HG03280 (cell line): ENCODE measurements at regions not wholly inside any gene's neighbourhood (a gene's known extent, or its start where the extent isn't known, plus 50 kb on each side); places are given as distances from the start of the nearest gene placed in this dataset.
"Not testable (repeated sequence)": the region's sequence is repeated elsewhere in the genome, so short reads cannot be mapped to it uniquely, and the experiment has no call there.

ENCODE experiments used
- ATAC-seq: cut with Tn5 transposase; IDR thresholded peaks from one replicate; pipeline ENCODE4 v1.9.1; 2021; ENCODE audit warnings: mild to moderate bottlenecking, moderate library complexity; ENCODE audit not compliant: unreplicated experiment

DNA sequence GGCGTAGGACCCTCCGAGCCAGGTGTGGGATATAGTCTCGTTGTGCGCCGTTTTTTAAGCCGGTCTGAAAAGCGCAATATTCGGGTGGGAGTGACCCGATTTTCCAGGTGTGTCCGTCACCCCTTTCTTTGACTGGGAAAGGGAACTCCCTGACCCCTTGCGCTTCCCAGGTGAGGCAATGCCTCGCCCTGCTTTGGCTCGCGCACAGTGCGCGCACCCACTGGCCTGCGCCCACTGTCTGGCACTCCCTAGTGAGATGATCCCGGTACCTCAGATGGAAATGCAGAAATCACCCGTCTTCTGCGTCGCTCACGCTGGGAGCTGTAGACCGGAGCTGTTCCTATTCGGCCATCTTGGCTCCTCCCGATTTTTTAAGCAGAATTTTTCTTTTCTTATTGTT is 323.9 kb downstream of the NUF2 start:
- not testable (repeated sequence) for ATAC-seq

DNA sequence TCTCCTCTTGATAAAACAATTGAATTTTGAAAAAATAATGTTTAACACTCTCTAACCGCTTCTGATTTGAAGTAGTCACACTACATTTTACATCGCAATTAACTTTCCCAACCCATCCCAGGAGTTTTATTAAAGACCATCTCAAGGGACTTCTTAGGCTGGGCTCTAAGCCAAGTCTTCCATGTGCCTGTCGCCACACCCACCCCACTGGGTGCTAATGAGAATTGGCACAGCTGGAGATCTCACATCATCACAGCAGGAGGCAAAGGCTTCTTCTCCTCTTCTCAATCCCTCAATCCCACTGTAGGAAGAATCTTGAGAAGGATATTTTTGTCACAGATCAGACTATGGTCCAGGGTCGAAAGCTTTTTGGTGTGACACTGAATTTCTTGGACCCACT is 328.9 kb downstream of the NUF2 start:
- ATAC-seq: no peak

DNA sequence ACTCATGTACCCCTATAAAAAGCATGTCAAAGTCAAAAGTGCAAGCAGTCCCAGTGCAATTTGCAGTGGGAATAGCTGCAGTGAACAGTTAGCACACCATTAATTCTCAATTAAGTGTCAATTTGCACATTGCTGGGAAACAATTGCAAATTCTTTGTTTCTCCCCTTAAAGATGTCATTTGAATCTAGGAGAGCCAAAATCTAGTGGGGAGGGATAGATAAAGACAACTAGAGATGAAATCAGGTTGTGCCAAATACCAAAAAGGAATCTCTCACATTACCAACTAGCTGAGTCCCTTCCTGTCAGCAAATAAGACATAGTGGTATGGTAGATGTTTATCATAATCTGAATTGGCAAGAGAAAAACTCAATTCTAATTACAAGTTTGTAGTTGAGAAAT is 330.7 kb downstream of the NUF2 start:
- ATAC-seq: no peak

DNA sequence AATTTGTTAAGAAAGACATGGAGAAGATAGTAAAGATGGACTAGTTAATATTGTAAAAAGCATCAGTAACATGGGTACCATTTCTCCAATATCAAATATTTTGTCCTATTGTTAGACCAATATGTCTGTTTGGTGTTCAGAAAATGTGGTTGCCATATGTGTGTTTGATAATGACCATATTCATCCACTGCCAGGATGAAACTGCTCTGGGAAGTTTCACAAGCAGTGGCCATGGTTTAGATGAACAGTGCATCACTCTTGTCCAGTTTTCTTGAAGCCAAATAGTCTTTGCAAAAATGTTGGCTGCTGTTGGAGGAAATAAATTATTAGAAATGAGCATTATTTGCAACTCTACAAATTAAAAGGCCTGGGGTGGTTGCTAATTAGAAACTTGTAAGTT is 333.8 kb downstream of the NUF2 start:
- ATAC-seq: no peak

DNA sequence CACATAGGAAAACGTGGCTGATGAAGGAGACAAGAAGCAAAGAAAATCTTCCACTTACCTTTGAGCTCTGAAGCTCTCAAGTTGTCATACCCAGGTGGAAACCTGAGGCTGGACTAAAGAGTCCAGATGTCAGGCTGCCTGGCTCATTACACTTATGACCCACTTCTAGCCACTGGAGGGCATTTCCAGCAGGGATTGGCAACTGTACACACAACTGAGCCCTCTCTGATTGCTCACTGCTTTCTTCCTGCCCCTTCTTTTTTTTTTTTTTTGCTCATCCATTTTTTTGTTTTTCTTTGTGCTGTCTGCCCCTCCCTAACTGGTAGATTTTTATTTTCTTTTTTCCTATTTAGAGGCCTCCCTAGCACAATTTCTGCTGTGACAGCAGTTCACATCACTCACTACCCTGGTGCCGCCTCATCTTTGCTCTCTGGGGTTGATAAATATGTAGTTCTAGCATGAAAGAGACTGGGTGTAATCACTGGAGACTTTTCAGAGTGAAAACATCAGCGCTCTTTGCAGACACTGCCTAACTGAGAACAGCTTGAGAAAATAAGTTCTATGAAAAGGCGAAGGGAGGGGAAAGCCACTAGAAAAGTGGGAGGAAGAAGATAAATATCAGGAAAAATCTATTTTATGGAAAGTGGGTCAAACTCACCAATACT is 334.5 kb downstream of the NUF2 start:
- no peak for ATAC-seq

DNA sequence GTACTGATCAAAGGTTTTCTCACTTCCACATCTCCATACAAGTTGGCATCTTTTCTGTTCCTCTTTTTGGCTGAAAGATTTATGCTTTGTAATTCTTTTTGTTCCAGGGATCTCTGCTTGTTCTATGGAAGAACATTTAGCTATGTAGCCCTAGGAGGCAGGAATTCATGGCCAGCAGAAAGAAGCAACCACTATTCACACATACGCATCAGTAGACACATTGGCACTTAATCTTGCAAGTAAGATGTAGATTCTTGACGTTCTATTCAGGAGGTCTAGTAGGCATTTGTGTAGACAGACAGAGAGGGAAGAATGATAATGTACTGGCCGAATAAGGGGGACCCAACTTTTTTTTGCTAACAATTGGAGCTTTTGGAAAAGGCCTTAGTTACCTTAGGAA is 336.0 kb downstream of the NUF2 start:
- no peak for ATAC-seq

DNA sequence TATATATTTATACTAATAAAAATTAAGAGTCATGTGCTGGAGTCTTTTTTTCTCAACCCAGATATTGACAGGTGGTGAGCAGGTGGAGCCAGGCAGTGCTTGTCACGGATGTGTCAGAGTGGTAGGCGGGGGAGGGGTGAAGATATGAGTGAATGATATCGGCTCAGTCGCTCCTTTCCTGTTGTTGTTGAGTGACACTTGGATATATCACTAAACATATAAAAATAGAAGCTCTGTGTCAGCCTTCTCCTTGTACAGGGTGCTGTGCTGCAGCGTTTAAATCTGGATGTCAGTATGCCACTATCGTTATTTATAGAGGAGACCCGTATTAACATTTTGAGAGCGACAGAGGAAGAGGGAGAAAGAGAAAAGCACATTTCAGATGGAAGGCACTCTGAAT is 339.6 kb downstream of the NUF2 start:
- no peak for ATAC-seq

DNA sequence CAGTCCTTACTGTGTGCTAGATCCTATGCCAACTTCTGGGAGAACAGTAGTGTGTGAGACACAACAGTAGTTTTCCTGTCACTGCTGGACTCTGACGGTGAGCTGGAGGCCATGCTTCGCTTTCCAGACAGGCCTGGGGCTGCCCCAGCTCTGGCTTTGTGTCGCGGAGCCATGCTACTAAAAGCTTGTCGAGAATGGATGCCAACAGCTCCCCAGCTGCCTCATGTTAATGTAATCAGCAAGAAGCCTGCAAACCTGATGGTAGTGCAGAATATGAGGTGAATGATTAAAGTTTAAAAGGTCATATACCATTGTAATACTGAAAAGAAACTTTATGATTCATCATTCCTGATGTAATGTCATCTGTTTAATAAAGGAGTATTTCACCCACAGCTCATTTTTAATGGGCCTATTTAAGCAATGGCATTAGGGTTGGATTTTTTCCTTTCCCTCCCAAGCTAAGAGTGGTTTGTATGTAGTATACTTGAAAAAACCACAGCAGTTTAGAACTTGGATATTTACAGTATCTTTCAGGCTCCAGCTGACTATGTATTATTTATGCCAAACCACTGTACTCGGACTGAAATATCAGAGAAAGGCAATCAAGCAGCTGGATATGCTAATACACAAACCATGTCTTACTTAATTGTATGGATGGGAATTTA is 343.0 kb downstream of the NUF2 start:
- ATAC-seq: no peak

DNA sequence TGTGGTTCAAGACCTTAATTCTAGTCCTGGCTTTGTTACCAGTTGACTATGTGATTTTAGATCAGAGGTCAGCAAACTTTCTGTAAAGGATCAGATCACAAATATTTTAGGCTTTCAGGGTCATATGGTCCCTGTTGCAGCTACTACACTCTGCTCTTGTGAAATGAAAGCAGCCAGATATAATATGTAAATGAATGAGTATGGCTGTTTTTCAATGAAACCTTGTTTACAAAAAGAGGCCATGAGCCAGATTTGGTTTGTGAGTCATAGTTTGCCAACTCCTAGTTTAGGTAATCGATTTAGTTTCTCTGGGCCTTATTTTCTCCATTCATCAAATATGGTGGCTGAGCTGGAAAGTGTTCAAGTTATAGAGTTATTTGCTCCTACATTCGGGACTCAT is 346.7 kb downstream of the NUF2 start:
- ATAC-seq: no peak

DNA sequence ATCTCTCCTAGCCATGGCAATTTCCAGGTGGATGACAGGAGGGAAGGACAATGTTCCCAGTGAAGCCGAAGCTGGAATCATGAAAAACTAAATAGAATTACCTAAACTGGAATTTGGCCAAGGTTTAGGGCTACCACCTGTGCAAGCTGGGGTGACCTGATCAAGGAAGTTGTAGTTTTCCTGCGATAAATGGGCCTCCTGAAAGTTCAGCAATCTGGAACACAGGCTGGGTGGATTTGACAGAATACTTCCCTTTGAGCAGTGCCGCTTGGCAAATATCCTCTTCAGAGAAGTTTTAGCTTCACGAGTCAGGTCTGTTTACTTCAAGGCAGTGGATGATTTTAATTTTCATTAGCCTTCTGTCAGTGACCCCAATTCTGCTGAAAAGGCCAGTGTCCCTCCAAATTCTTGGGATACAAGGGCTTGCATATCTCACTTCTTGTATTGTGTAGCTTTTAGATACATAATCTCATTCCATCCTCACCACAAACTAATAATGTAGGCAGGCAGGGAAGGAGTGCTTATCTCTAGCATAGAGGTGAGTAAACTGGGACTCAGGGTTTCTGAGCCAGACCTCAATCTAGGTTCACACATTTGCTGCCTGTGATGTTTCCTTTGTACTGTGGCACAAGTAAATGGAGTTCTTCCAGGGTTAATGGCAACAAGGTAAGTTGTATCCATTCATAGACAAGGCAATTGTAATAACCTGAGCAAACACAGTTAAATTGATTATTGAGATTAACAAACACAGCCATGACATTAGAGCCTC is 349.4 kb downstream of the NUF2 start:
- ATAC-seq: no peak

DNA sequence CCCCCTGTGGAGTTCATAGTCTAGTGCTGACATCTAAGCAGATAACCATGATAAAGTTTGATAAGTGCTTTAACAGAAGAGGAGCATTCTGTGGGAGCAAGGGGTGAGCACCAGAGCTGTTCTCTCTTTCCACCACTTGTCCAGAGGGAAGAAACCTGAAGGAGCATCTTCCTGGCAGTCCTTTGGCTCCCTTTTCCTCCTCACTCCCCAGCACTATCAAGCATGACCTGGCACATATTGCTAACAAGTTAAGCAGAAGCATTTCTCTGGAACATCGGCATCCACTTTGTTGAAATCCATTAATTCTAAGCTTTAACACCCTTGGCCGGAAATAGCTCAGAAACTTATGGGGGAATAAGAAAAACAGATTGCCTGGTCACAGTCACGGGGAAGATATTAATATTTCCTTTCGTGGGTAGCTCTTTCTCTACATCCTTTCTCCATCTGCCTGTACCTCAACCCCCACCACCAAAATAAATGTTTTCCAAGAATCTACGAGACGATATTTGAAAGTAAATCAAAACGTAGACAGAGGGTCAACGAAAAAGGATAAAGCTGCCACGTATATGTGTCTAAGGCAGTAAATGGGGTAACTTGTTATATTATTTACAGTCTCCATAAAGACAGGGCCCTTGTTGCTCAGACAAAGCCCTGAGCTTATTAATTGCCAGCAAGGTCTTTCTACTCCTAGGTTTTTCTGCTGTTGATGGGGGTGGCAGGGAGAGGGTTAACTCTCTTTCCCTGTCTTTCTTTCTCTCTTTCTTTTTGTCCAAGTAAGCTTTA is 351.4 kb downstream of the NUF2 start:
- ATAC-seq: no peak

DNA sequence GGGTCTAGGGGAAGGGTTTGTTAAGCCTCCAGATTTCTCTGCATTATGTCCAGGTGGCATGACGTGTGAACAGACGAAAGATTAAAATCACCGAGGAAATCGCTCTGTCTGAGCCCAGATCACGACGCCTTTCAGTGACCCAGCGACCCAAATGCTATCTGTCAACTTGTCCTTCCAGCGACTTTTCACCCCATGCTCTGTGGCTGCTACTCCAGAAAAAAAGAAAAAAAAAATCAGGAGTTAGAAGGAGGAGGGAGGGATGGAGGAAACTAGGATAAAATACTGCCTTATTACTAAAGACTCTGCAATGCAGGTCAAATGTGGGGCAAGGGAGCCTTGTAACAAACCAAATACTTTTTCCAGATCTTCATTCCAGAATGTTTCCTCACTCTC is 352.0 kb downstream of the NUF2 start:
- ATAC-seq: no peak

DNA sequence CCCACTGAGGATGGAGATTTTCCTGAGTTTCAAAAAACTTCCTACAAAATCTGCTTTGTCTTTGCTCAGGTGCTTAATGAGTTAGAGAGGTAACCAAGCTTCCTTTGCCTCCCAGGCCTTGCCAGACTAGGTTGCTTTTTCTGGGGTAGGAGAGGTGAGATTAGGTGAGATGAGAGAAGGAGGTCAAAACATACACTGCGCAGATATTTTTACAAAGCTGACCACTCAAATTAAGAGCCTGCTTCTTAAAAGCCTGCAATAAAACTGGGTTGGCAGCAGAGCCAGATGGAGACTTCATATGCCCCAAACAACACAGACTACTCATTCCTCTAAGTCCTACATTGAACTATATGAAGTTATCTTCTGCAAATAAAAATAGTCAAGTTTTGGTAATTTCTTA is 352.5 kb downstream of the NUF2 start:
- ATAC-seq: no peak

DNA sequence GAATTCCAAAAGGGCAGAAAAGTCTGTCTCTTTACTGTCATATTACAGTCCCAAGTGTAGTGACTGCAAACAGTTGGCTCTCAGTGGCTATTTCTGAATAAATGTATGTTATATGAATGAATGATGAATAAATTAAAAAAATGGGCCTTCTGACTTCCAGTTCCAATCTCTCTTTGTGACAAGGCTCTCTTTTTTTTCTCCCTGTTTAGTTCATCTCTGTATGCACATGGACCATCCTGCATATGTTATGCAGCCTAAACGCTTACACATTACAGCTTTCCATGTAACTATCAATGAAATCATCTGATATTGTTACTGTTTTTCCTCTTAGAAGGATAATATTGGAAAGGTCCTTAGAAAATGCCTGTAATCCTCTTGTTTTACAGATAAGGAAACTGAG is 363.0 kb downstream of the NUF2 start:
- ATAC-seq: no peak

DNA sequence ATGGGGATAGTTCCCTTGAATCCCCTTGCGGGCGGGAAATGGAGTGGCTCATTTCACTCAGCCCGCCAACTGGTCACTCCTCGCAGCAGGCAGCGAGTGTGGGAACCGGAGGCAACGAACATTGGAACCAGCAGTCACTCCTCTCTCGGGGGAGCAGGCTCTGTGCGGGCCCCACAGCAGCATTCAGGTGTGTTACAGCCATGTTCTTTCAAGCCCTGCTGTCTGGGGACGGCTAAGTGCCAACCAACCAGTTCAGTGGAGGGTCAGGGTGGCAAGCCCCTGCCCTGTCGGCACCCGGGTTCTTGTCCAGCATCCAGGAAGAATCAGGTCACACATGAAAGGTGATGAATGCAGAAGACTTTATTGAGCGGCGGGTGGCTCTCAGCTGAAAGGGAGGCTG is 370.5 kb downstream of the NUF2 start:
- no peak for ATAC-seq

DNA sequence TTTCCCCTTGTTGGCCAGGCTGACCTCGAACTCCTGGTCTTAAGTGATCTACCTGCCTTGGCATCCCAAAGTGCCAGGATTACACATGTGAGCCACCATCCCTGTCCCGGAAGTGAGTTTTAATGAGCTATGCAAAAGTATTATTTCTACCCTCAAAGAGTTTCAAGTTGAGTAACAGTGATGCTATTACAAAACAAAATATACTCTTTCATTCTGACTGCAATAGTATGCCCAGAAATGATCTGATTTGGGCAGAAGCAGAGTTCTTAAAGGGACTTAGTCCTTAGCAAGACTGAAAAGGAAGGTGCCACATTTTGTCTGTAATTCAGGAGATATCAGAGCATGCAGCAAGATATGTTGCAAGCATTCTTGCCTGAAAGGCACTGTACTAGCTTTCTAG is 375.4 kb downstream of the NUF2 start:
- ATAC-seq: no peak

DNA sequence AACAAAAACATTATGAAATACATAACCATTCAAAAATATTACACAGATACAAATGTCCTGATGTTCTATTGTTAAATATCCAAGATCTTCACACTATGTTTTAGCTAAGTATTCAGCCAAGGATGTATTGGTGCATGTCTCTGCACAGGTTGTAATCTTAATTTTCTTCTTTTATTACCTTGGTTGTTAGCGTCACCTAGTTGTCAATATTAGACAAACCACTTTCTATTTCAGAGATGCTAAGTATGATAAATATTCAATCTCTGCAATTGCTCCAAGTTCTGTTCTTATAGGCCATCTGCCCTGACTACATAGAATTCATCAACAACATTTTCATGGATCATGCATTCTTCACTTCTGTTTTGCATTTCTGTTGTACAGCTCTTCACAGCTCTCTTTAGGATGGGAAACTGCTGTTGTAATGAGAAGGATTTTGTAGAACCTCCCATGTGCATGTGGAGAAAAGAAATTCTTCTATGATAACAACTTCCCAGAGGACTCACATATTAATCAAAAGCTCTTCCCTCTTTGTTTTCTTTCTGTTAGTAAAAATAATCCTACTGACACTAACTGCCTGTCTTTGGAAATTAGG is 380.1 kb downstream of the NUF2 start:
- no peak for ATAC-seq

DNA sequence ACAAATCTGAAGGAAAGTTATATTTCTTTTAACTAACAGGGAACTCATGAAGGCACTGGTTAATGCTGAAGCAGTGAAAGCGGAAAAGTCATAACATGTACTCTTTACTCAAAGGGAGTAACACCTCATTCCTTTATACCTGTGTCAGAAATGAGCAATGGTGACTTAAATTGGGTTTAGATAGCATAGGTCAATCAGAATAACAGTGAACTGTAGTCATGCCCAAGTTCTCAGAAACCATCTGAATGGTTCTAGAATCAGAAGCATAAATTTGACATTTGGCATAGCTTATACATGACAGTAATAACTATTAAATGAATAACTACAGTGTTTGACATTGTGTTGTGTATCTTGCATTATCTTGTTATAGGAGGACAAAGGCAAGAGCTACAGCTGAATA is 382.0 kb downstream of the NUF2 start:
- ATAC-seq: no peak

DNA sequence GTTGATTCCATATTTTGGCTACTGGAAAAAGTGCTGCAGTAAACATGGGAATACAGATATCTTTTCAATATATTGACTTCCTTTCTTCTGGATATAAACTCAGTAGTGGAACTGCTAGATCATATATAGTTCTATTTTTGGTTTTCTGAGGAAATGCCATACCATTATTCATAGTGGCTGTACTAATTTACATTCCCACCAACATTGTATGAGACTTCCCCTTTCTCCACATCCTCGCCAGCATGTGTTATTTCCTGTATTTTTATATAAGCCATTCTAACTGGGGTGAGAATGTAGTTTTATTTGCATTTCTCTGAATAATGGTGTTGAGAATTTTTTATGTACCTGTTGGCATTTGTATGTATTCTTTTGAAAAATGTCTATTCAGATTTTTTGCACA is 385.2 kb downstream of the NUF2 start:
- no peak for ATAC-seq

DNA sequence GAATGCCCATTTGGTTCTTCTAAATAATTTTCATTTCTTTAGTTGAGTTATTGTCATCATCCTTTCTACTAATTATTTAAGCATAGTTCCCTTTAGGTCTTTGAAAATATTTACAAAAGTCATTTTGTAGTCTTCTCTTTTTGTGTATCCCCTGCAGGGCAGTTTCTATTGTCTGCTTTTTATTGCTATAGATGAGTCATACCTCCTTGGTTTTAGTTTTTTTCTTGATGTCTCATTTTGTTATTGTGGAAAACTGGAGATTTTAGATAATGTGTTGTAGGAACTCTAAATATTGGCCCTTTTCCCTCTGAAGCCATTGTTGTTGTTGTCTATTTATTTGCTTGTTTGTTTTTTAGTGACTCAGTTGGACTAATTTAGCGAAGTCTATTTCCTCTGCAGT is 387.9 kb downstream of the NUF2 start:
- no peak for ATAC-seq

DNA sequence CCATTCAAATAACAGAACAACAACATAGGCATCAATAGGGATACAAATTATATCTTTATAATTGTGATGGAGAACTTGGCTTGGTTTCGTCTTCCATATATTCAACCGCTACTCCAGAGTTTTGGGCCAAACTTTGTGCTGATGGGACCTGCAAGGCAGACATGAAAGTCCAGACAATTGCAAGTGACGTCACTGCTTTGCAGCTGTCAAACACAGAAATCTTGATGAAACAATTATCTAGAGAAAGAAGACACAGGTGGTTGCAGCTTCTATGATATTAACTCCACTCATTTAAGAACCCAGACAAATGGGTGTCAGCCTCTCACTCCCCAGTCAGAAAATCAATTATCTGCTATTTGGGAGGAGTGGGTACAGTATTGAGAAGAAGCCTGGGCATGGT is 390.6 kb downstream of the NUF2 start:
- no peak for ATAC-seq
